Activated B cell treated with CpG ODN at 0.5 μM for 24 hours (primary cell): ENCODE measurements at regions not wholly inside any gene's neighbourhood (a gene's known extent, or its start where the extent isn't known, plus 50 kb on each side); places are given as distances from the start of the nearest gene placed in this dataset.
"Not testable (repeated sequence)": the region's sequence is repeated elsewhere in the genome, so short reads cannot be mapped to it uniquely, and the experiment has no call there.

Source experiments
- ATAC-seq: fragments of 200-7000 bp; cut with Tn5 transposase; one replicate; pipeline ENCODE4 v1.10.0; 2021; ENCODE audit warnings: low read depth, mild to moderate bottlenecking, moderate library complexity
- CTCF ChIA-PET: fragments of 350-600 bp; sonication (Branson Sonifier 250); formaldehyde crosslinking; loops from one replicate; lab custom pipeline; 2021; ENCODE audit warnings: antibody characterized with exemption; lab: Charles Lee
- POLR2A ChIA-PET: fragments of 350-600 bp; sonication (Branson Sonifier 250); formaldehyde crosslinking; loops from one replicate; lab custom pipeline; 2021; ENCODE audit warnings: antibody characterized with exemption; lab: Charles Lee
- DNase-seq: peaks from one replicate; pipeline ENCODE4 v3.0.0; 2022
- H3K27ac Mint-ChIP-seq: one replicate; pipeline ENCODE4 v1.8.0; 2020; ENCODE audit warnings: mixed read lengths
- H3K27me3 Mint-ChIP-seq: one replicate; pipeline ENCODE4 v1.8.0; 2021; ENCODE audit warnings: mixed read lengths
- H3K36me3 Mint-ChIP-seq: one replicate; pipeline ENCODE4 v1.8.0; 2021; ENCODE audit warnings: low read depth, mixed read lengths
- H3K4me1 Mint-ChIP-seq: one replicate; pipeline ENCODE4 v1.8.0; 2021; ENCODE audit warnings: mixed read lengths
- H3K4me3 Mint-ChIP-seq: one replicate; pipeline ENCODE4 v1.8.0; 2020; ENCODE audit warnings: mild to moderate bottlenecking, mixed read lengths
- H3K9me3 Mint-ChIP-seq: one replicate; pipeline ENCODE4 v1.8.0; 2020; ENCODE audit warnings: mixed read lengths
- CTCF ChIP-seq: fragments of 200-600 bp; IDR thresholded peaks from one replicate; pipeline ENCODE4 v1.8.0; 2022; ENCODE audit warnings: antibody characterized with exemption, mild to moderate bottlenecking
- intact Hi-C: fragments of 100-400 bp; cut with micrococcal nuclease; formaldehyde crosslinking; loops from one replicate; pipeline ENCODE4 v1.15.1; 2024

GRCh38 chr7:113306302-113306701, 187.9 kb upstream of the SMIM30 start:
- H3K9me3 Mint-ChIP-seq, result no peaks in the 10 kb centered on the region
- no peak overlapping the region for H3K27ac Mint-ChIP-seq
- intact Hi-C loops, result no loop called here
- no peak for ATAC-seq
- no peaks in the 10 kb centered on the region for H3K4me1 Mint-ChIP-seq
- H3K4me3 Mint-ChIP-seq, result no peak overlapping the region
- ChIA-PET CTCF (no interaction called here), POLR2A (no interaction called here)
- no peaks in the 10 kb centered on the region for H3K27me3 Mint-ChIP-seq
- no peaks in the 10 kb centered on the region for H3K36me3 Mint-ChIP-seq
- no peak for TF ChIP-seq CTCF
- DNase-seq, result no peak

DNA sequence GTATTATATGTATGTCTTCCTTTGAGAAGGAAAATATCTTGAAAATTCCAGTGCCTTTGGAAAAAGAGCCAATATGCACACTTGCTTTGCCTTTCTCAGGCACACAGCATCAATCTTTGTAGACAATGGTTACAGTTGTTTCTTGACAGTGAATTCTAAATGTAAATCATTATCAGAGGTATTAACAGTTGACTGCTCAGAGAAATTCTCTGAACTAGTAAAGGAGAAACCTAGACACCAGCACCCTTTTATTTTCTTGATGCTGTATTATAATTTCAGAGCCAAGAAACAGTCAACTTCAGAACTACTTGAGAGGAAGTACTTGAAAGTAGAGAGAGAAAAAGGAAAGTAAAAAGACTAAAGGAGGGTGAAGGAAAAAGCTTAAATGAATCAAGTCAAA, 185.8 kb upstream of the SMIM30 start:
- no peak for TF ChIP-seq CTCF
- Mint-ChIP-seq H3K36me3 (no peaks in the 10 kb centered on the region), H3K4me1 (no peaks in the 10 kb centered on the region), H3K27me3 (no peaks in the 10 kb centered on the region), H3K27ac (no peak overlapping the region), H3K4me3 (no peak overlapping the region), H3K9me3 (no peaks in the 10 kb centered on the region)
- POLR2A ChIA-PET, result no interaction called here
- intact Hi-C loops, result no loop called here
- ATAC-seq (no peak), DNase-seq (no peak)
- CTCF ChIA-PET, result no interaction called here

DNA sequence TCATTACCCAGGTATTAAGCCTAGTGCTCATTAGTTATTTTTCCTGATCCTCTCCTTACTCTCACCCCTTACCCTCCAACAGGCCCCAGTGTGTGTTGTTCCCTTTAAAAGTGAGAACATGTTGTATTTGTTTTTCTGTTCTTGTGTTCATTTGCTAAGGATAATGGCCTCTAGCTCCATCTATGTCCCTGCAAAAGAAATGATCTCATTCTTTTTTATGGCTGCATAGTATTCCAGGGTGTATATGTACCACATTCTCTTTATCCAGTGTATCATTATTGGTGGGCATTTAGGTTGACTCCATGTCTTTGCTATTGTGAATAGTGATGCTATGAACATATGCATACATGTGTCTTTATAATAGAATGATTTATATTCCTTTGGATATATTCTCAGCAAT, 185.0 kb upstream of the SMIM30 start:
- intact Hi-C loops, CTCF ChIA-PET, DNase-seq, ATAC-seq, H3K4me1 Mint-ChIP-seq, POLR2A ChIA-PET, H3K4me3 Mint-ChIP-seq, H3K27ac Mint-ChIP-seq, H3K27me3 Mint-ChIP-seq, H3K9me3 Mint-ChIP-seq, H3K36me3 Mint-ChIP-seq: not testable (repeated sequence)

DNA sequence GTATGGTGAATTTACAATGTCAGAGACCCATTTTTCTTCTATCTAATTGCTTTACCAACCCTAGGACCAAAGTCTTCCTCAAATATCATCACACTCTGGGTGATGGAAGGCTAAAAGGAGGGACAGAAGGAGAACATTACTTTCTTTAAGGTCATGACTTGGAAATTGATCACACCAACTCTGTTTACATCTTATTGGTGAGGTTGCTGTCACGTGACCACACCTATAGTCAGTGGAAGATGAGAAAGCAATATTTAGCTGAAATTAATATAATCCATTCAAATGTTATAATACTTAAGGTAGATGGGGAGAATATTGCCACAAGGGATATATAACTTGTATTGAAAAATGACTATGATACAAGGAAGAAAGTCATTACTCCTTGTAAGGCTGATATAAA, 183.6 kb upstream of the SMIM30 start:
- no peak for DNase-seq
- no peak for TF ChIP-seq CTCF
- H3K9me3 Mint-ChIP-seq, result no peaks in the 10 kb centered on the region
- H3K4me1 Mint-ChIP-seq, result no peaks in the 10 kb centered on the region
- ChIA-PET CTCF (no interaction called here), POLR2A (no interaction called here)
- ATAC-seq, result no peak
- no peak overlapping the region for H3K27ac Mint-ChIP-seq
- intact Hi-C loops, result no loop called here
- H3K4me3 Mint-ChIP-seq, result no peak overlapping the region
- no peaks in the 10 kb centered on the region for H3K36me3 Mint-ChIP-seq
- no peaks in the 10 kb centered on the region for H3K27me3 Mint-ChIP-seq

GRCh38 chr7:113301141-113301540, 182.8 kb upstream of the SMIM30 start:
- intact Hi-C loops, result no loop called here
- Mint-ChIP-seq H3K36me3 (no peaks in the 10 kb centered on the region), H3K4me3 (no peak overlapping the region), H3K27ac (no peak overlapping the region), H3K9me3 (no peaks in the 10 kb centered on the region), H3K4me1 (no peaks in the 10 kb centered on the region), H3K27me3 (no peaks in the 10 kb centered on the region)
- ChIA-PET CTCF (no interaction called here), POLR2A (no interaction called here)
- no peak for TF ChIP-seq CTCF
- DNase-seq (no peak), ATAC-seq (no peak)

GRCh38 chr7:113299748-113300147, 181.4 kb upstream of the SMIM30 start:
- Mint-ChIP-seq H3K27ac (no peak overlapping the region), H3K36me3 (no peaks in the 10 kb centered on the region), H3K9me3 (no peaks in the 10 kb centered on the region), H3K4me3 (no peak overlapping the region), H3K27me3 (no peaks in the 10 kb centered on the region), H3K4me1 (no peaks in the 10 kb centered on the region)
- no peak for TF ChIP-seq CTCF
- no peak for ATAC-seq
- intact Hi-C loops, result no loop called here
- no peak for DNase-seq
- ChIA-PET CTCF (interaction anchor here (0.6 kb wide), 1 partner anchor 44 kb away, joined by 3 read pairs; no protein-coding TSS in a partner anchor), POLR2A (no interaction called here)
